ENCODE measurements at regions not wholly inside any gene's neighbourhood (a gene's known extent, or its start where the extent isn't known, plus 50 kb on each side); places are given as distances from the start of the nearest gene placed in this dataset.
A peak's percentile ranks its signal among the peaks of the same experiment; 100 is the strongest.

DNA sequence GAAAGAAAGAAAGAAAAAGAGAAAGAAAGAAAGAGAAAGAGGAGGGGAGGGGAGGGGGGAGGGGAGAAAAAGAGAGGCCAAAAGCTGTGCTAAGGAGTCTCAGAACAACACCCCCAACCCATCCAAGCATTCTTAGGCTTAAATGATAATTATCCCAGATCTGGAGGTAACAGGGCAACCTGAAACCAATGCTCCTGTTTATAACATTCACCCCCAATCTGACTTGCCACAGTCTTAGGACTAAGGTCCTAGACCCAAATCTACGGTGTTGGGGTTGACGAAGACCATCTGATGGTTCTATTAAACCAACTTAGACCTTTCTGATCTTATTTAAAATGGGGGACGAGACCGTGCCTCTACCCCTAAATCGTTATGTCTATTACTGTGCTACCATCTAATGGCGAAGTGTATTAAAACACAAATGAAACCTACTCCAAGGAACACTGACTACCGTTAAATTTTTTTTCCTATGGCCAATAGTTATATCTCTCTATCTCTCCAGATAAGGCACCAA lies 119.3 kb upstream of the CDC42BPA start:
- no peak for TF ChIP-seq POLR2A (IDR thresholded peaks at IDR 0.05; ENCODE audit: low read depth, low read length)
- DNase-seq (ENCODE audit: insufficient read length, low spot score) (peak; percentile 57), FAIRE-seq (no peak)

DNA sequence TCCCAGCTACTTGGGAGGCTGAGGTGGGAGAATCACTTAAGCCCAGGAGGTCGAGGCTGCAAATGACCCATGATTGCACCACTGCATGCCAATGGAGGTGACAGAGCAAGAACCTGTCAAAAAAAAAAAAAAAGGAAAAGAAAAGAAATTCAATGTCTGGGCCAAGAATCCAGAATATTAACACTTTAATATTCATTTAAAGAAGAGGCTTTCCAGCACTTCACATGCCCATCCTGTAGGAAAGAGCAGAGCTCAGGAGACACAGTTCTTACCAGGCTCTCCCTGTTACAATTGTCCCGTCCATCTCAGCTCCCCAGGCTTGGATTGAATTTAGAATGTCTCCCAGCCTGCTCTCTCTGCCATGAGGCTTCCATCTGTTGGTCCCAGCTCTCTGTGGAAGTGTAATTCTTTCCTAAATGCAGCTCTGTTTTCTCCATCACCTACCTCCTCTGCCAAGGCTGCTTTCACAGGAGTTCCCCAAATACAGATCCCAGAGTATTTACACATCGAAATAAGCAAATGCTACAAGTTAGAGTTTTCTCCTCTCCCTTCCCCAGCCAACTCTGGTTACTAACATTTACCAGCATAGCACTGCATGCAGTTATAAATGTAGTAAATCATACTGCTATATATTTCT lies 116.6 kb upstream of the CDC42BPA start:
- DNase-seq (ENCODE audit: insufficient read length, low spot score): no peak
- no peak for FAIRE-seq
- no peak for TF ChIP-seq POLR2A (IDR thresholded peaks at IDR 0.05; ENCODE audit: low read depth, low read length)

DNA sequence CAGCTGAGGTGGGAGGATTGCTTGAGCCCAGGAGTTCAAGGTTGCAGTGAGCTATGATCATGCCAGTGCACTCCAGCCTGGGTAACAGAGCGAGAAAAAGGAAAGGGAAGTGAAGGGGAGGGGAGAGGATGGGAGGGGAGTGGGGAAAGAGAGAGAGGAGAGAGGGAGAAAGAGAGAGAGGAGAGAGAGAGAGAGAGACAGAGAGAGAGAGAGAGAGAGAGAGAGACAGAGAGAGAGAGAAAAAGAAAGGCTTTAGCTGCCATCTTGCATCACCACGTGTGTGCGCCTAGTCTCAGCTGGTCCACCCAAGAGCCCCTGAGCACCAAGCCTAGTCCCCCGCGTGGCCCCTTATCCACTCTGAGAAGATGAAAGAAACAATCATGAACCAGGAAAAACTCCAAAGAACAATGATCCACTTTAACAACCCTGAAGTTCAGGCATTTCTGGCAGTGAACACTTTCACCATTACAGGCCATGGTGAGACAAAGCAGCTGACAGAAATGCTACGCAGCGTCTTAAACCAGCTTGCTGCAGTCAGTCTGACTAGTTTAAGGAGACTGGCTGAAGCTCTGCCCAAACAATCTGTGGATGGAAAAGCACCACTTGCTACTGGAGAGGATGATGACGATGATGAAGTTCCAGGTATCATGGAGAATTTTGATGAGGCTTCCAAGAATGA lies 115.5 kb upstream of the CDC42BPA start:
- TF ChIP-seq POLR2A (IDR thresholded peaks at IDR 0.05; ENCODE audit: low read depth, low read length): no peak
- DNase-seq (ENCODE audit: insufficient read length, low spot score) (no peak), FAIRE-seq (no peak)

DNA sequence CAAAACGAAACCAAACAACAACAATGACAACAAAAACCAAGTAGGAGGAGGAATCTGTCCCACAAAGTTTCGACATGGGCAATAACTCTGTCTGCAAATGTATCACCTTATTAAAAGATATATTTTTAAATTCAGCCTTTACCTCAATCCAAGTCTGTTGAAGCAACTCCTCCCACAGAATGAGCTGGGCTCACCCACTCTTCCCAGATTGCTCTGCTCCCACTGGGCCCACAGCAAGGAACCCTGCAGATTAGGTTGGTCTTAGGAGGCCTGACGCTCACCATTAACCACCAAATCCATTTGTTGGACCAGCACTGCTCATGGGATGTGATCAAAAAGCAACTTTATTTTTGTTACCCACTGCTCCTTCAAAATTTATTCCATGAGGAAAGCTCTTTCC lies 114.7 kb upstream of the CDC42BPA start:
- FAIRE-seq (no peak), DNase-seq (ENCODE audit: insufficient read length, low spot score) (no peak)
- TF ChIP-seq POLR2A (IDR thresholded peaks at IDR 0.05; ENCODE audit: low read depth, low read length): no peak

DNA sequence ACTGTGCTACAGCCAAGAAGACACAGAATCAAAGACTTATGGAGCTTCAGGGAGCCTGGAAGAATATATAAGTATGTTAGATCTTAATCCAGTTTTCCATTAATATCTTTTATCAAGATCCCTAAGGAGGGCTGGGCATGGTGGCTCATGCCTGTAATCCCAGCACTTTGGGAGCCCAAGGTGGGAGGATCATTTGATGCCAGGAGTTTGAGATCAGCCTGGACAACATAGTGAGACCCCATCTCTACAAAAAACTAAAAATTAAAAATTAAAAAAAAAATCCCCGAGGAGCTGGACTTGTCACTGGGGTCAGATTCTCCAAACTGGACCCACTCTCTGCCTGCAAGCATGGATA lies 113.9 kb upstream of the CDC42BPA start:
- DNase-seq (ENCODE audit: insufficient read length, low spot score): no peak
- no peak for TF ChIP-seq POLR2A (IDR thresholded peaks at IDR 0.05; ENCODE audit: low read depth, low read length)
- no peak for FAIRE-seq

DNA sequence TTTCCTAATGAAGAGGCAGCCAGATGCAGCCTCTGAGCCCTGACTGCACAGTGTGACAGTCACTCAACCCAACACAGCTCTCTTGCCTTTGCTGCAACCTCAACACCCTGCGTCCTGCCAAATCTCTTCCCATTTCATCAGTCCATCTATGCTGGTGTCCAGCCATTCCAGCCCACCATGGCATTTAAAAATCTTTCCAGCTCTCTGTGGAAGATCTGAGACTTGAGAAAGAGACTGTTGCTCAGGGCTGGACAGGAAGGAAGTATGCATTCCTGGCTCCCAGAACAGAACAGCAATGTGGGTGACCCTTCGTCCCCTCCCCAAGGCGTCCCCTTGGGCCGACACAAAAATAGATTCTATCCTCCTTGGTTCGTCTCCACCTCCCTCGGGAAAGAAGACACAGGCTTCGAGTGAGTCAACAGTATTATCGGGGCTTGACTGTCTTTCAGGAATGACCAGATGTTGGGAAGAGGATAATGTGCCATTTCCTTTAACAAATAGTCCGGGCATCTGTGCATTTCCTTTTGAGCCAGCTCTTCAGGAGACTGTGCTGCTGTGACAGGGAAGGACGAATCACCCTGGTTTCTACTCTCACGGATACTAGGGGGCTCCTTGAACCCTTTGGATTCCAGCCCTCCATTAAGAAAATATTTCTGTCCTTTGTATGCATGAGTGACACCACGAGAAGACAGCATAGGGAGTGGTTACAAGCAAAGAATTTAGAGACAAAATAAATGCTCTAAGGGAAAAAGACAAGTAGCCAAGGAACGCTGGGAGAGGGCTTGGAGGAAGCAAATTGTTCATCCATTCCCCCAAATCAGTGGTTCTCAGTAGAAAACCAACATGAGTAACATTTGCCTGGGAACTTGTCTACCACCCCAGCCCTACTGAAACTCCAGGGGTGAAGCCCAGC lies 111.4 kb upstream of the CDC42BPA start:
- DNase-seq (ENCODE audit: insufficient read length, low spot score) (no peak), FAIRE-seq (no peak)
- no peak for TF ChIP-seq POLR2A (IDR thresholded peaks at IDR 0.05; ENCODE audit: low read depth, low read length)

DNA sequence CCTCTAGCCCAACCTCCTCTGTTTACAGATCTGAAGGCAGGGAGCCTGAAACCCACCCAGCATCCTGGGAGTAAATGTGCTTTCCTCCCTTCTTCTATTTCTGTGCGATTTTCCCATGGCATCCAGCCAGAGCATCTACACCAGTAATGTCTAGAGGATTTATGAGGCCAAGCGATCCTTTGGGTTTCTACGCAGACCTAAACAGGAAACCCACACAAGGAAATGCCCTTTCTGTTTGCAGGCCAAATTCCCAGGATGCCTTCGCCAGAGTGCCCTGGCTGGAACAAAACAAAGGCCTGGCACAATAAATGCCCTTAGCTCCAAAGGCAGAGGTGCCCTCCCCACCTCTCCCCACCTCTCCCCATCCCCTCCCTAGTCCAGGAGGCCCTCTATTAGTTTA lies 110.5 kb upstream of the CDC42BPA start:
- no peak for DNase-seq (ENCODE audit: insufficient read length, low spot score)
- FAIRE-seq: no peak
- no peak for TF ChIP-seq POLR2A (IDR thresholded peaks at IDR 0.05; ENCODE audit: low read depth, low read length)

DNA sequence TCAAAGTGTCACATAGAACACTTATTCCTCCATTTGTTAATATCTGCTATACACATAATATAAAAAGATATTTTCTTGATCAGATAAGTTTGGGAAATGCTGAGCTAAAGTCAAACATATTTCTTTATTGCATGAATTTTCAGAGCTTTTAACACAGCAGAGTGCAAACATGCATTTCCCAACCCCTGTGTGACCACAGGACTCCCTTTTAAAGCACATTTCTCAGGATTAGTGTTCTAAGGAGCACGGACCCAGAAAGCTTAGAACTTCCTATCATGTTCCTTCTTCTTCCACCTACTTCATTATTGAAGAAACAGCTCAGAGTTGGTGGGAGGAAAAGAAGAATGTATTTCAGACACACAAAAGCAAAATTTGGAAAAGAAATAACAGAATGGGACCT lies 109.1 kb upstream of the CDC42BPA start:
- DNase-seq (ENCODE audit: insufficient read length, low spot score) (no peak), FAIRE-seq (no peak)
- no peak for TF ChIP-seq POLR2A (IDR thresholded peaks at IDR 0.05; ENCODE audit: low read depth, low read length)

DNA sequence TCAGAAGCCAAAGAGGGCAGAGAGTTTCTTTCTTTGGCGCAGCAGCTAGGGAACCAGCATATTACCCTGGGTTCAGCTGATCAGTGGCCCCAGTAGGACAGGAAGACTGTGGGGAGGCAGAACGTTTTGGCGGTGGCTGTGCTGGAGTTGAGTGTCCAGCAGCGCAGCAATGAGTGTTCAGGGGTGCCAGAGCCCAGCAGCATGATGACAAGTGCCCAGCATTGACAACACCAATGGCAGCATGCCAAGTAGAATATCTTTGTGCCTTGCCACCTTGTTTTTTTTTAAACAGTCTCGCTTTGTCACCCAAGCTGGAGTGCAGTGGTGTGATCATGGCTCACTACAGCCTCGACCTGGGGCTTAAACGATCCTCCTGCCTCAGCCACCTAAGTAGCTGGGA lies 106.7 kb upstream of the CDC42BPA start:
- TF ChIP-seq POLR2A (IDR thresholded peaks at IDR 0.05; ENCODE audit: low read depth, low read length): no peak
- FAIRE-seq (no peak), DNase-seq (ENCODE audit: insufficient read length, low spot score) (no peak)

DNA sequence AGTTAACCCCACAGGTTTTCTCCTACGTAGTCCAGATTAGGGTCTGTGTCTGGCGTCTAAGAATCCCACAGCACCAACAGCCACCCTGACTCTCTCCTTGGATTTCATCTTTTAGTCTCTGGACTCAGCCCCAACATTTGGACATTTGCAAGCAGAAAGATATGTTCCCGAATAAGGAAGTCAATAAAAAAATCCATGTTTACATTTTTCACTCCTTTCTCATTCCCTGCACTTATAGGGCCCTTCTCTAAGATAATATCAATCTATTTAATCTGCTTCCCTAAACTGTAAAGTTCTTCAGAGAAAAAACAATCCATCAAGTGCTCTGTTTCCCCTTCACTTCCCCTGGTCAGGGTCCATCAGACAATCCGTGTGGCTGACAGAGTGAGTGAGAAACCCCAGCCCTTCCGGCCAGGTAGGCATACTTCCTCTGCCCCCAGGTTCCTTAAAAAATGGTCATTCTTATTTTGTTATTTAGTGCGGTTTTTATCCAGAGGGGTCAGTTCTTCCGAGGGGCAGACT lies 105.9 kb upstream of the CDC42BPA start:
- DNase-seq (ENCODE audit: insufficient read length, low spot score) (no peak), FAIRE-seq (no peak)
- TF ChIP-seq POLR2A (IDR thresholded peaks at IDR 0.05; ENCODE audit: low read depth, low read length): no peak

DNA sequence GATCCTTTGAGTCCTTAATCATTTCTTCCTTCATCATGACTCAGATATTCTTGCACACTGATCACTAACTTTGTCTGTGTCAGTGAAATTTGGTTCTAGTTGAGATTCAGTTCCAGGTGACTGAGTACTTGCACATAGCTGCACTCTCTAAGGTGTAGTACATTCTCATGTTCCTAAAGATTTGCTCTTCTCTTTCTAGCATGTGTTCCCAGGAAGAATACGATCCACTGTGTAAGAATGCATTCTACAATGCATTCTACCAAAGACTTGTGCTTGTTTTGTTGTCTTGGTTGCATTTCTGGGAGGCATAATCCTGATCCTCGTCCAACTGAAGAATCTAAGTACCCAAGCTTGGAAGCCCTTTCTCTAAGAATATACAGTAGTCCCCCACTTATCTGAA lies 104.3 kb upstream of the CDC42BPA start:
- FAIRE-seq: no peak
- no peak for DNase-seq (ENCODE audit: insufficient read length, low spot score)
- TF ChIP-seq POLR2A (IDR thresholded peaks at IDR 0.05; ENCODE audit: low read depth, low read length): no peak

DNA sequence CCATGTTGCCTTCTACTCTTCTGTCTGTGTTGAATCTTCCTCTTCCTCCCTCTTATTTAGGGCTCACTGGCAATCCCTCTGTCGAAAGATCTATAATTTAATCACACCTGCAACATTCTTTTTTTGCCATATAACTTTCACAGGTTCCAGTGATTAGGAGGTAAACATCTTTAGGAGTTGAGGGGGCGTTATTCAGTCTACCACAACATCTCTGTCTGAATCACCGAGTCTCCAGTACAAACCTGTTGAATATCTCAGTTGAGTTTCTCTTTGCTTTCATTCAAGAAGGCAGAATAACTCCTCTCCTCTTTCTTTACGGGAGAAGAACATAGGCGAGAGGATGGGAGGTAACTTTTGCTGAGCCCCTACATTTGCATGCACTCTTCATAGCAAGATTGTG lies 101.9 kb upstream of the CDC42BPA start:
- no peak for FAIRE-seq
- TF ChIP-seq POLR2A (IDR thresholded peaks at IDR 0.05; ENCODE audit: low read depth, low read length): no peak
- no peak for DNase-seq (ENCODE audit: insufficient read length, low spot score)

DNA sequence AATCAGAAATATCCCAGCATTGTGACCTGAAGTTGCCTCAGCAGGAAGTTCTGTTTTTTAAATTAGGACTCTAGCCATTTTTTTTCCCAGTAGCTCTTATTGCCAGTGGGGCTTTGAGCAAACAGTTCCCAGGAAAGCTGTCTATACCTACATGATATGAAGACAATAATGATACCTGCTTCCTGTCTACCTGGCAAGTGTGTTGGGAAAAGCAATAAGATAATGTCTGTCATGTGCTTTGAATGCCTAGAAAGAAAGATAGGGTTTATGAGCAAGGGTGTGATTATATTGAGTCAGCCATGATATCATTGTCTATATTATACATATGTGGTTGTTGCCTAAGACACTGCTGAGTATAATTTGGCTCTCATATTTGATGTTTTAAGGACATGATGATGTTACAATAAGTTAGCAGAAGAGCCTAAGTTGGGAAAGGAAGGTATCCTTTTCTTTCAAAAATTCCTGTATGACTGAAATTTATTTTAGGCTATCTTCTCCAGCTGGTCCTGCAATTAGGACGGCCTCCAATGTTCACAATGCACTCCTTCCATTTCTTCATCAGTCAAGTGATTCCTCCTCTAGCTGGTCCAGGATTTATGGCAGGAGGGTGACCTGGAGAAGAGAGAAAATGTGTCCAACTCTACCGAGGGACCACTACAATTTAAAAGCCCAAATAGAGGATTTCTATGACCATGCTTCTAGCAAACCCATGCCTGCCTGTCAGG lies 99.6 kb upstream of the CDC42BPA start:
- no peak for DNase-seq (ENCODE audit: insufficient read length, low spot score)
- no peak for FAIRE-seq
- no peak for TF ChIP-seq POLR2A (IDR thresholded peaks at IDR 0.05; ENCODE audit: low read depth, low read length)
